ENCODE measurements at regions not wholly inside any gene's neighbourhood (a gene's known extent, or its start where the extent isn't known, plus 50 kb on each side); places are given as distances from the start of the nearest gene placed in this dataset.

DNA sequence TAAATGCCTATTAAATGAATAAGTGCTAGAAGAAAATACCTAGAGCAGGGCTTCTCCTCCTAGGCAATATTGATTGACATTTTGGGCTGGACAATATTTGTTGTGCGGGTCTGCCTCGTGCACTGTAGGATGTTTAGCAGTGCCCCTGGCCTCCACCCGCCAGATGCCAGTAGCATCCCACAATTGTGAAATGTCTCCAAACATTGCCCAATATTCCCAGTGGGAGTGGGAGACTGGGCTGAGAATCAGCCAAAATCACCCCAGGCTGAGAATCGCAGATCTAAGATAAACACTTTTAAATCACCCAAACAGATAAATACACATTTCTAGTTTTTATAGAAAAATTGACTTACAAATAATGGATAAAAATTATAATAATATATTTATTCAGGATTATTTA is 916.2 kb upstream of the LCORL start:
- Mint-ChIP-seq H3K27ac (no peak overlapping the region), H3K4me1 (no peaks in the 10 kb centered on the region), H3K4me3 (no peak overlapping the region), H3K9me3 (peaks cover 18 to 72% (median 31%) of the 10 kb centered on the region in 6 donors), H3K27me3 (ENCODE audit: low read depth in 3 of 3) (peaks cover 0 to 2% (median 0%) of the 10 kb centered on the region in 3 donors), H3K36me3 (no peaks in the 10 kb centered on the region)
- no peak for DNase-seq

DNA sequence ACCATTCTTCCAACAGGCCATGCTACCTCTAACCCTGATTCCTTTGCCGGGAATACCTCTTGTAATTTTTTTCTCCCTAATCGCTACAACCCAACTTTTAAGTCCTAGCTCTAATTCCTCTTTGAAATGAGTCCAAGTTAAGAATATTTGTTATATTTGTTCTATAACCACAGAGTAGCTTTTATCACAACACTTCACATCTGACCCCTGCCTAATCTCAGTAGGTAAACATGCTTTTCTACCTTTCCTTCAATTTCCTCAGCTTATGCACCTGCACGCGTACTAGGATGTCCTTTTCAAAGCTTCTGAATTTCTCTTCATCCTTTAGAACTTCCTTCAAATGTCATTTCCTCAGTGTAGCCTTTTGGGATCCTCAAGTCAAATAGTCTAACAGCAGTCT is 915.5 kb upstream of the LCORL start:
- Mint-ChIP-seq H3K27ac (no peak overlapping the region), H3K36me3 (no peaks in the 10 kb centered on the region)

DNA sequence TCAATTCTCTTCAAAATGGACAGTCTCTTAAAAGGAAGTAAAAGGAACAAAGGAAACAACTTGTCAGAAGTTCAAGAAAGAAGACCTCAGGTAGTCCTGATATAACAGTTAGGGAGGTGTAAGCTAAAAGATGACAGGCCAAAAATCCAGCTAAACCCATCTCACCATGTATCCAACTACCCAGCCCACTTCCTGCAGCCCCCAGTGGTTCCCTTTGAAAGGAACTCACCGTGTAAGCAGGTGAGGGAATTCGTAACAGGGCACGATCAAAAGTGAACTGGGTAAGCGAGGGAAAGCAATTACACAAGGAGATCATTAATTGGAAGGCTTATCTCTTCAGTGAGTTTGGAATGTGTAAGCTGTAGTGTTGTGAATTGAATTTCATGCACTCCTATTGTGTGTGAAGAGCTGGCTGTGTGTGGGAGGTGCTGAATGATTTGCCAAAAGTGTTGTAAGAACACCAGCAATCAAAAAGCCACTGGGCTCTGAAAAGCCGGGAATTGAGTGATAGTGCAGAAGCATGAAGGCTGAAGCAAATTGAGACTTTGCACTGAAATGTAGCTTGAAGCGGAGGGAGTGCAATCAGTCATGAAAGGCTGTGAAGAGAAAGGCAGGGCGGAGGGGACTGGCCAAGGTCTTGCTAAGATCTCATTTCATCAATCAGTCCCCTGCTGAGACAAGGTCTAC is 914.2 kb upstream of the LCORL start:
- DNase-seq: no peak
- Mint-ChIP-seq H3K9me3 (peaks cover 17 to 56% (median 29%) of the 10 kb centered on the region in 6 donors), H3K27ac (no peak overlapping the region), H3K4me1 (no peaks in the 10 kb centered on the region), H3K4me3 (no peak overlapping the region), H3K27me3 (ENCODE audit: low read depth in 3 of 3) (no peaks in the 10 kb centered on the region), H3K36me3 (no peaks in the 10 kb centered on the region)

More for the DNA sequence above, 915.5 kb upstream of the LCORL start:
- H3K9me3 Mint-ChIP-seq: peaks cover 17 to 66% (median 31%) of the 10 kb centered on the region in 6 donors
- no peak overlapping the region for H3K4me3 Mint-ChIP-seq
- no peaks in the 10 kb centered on the region for H3K27me3 Mint-ChIP-seq (ENCODE audit: low read depth in 3 of 3)
- H3K4me1 Mint-ChIP-seq: no peaks in the 10 kb centered on the region
- DNase-seq: no peak

DNA sequence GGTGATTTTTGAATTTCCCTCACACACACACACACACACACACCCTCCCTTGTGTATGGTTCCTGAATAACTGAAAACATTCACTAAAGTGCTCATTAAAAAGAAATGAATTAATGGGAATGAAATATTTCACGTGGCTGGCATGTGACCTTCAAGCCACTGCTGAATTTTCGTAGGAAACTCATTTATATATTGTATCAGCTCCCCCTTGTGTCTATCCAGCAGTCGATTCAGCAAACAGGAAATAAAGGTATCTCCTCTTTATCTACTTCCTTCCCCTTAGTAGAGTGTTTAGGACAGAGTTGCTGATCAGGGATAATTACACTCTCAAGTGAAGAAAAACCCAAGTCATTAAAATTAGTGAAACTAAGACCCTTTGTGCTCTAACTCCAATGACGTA is 912.6 kb upstream of the LCORL start:
- H3K4me3 Mint-ChIP-seq: no peak overlapping the region
- no peaks in the 10 kb centered on the region for H3K36me3 Mint-ChIP-seq
- peaks cover 15 to 51% (median 23%) of the 10 kb centered on the region in 6 donors for H3K9me3 Mint-ChIP-seq
- H3K27me3 Mint-ChIP-seq (ENCODE audit: low read depth in 3 of 3): no peaks in the 10 kb centered on the region
- DNase-seq: no peak
- no peaks in the 10 kb centered on the region for H3K4me1 Mint-ChIP-seq
- H3K27ac Mint-ChIP-seq: no peak overlapping the region

DNA sequence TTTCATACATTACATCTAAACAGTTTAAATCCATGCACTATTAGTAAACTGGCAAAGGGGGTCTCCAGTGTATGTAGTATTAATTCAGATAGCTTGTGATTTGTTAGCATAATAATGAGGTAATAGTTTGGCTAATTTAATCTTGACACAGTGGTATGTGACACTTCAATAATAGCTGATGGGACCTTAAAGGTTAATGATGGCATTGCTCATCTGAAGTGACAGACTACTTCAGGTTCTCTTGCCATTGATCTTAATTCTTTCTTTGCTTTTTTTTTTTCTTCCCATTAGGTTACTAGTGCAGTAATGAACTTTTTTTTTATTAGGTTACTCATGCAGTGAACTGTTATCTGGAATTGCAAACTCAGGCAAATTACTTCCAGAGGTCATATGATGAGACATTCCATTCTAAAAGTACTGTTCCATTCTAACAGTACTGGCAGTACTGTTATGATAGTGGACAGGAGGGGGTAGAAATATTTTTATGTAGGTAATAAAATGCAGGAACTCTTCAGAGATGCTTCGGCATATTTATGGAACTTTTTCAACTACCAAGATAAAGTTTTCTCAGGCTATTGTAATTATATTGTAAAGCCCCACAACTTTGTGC is 911.3 kb upstream of the LCORL start:
- no peak for DNase-seq
- Mint-ChIP-seq H3K27ac (no peak overlapping the region), H3K27me3 (ENCODE audit: low read depth in 3 of 3) (no peaks in the 10 kb centered on the region), H3K36me3 (no peaks in the 10 kb centered on the region), H3K4me3 (no peak overlapping the region), H3K4me1 (no peaks in the 10 kb centered on the region), H3K9me3 (peaks cover 12 to 43% (median 20%) of the 10 kb centered on the region in 6 donors)

DNA sequence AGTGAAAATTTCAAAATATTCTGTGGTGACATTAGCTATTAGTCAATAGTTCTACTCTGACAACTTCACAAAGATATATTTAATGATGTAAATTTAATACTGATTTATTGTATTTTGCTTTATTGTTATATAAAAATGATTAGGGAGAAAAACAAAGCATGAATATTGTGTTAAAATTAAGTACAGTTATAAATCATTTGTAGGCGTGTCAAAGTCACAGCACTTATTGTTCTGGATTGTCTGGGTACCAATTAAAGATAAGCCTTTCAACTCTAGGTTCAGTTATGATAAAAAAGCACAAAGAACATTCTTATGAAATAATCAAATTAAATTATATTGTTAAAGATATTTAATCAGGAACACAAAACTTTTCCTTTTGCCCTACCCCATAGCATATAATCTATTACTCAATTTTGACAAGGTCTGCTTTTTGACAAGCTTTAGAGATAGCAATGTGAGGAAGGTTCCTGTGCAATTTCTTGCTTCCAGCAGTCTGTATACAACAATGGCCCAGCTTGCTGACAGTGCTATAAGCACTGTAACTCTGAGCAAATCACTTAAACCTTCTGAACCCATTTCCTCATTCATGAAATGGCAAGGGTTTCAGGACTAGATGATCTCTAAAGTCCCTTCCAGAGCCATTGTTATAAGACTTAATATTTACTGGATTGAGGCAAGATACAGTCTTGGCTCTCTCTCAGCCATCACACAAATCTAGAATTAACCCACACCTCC is 910.3 kb upstream of the LCORL start:
- Mint-ChIP-seq H3K4me3 (no peak overlapping the region), H3K36me3 (no peaks in the 10 kb centered on the region), H3K9me3 (peaks cover 8 to 32% (median 14%) of the 10 kb centered on the region in 6 donors), H3K4me1 (no peaks in the 10 kb centered on the region), H3K27me3 (ENCODE audit: low read depth in 3 of 3) (no peaks in the 10 kb centered on the region), H3K27ac (no peak overlapping the region)
- DNase-seq: no peak

DNA sequence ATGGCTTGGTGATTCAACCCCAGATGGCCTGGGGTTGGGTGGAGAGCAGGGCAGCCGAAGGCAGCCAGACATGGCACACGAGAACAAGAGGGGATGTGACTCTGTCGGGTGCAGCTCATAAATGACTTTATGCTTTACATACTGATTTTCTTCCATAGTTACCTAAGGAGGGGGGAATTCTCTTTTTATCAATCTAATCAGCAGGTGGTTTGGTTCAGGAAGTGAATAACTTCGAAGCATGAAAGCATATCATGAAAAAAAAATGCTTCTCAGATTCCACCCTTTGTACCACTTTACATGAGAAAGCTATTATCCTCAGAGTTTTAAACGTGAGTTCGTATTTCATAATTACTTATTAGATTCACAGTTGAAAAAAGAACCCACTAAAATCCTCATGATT is 908.9 kb upstream of the LCORL start:
- Mint-ChIP-seq H3K27ac (no peak overlapping the region), H3K4me3 (no peak overlapping the region), H3K9me3 (peaks cover 4 to 24% (median 8%) of the 10 kb centered on the region in 6 donors), H3K36me3 (no peaks in the 10 kb centered on the region), H3K27me3 (ENCODE audit: low read depth in 3 of 3) (no peaks in the 10 kb centered on the region), H3K4me1 (no peaks in the 10 kb centered on the region)
- DNase-seq: no peak

DNA sequence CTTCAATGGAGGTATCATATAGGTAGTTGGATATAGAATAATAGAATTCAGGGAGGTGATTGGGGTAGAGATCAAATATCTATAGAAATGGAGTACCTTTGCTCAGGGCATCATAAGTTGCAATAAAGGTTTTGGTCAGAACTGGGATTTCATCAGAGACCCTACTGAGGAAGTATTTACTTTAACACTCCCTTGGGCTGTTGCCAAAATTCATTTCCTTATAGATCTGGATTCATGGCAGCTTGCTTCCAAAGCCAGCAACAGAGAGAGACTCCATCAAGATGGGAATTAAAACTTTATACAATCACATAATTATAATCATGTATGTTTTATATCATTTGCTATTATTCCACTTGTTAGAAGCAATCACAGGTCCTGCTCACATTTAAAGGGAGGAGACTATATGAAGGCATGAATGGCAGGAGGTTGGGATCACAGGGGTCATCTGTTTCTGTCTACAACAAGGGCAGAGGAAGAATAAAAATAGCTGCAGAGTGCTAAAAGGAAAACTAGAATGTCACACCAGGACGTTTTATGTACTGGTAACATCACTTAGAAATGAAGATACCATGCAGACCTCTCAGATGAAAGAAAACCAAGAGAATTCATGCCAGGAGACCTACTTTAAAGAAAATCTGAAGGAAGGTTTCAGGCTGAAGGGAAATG is 902.1 kb upstream of the LCORL start:
- H3K9me3 Mint-ChIP-seq: peaks cover 3 to 27% (median 13%) of the 10 kb centered on the region in 6 donors
- H3K27me3 Mint-ChIP-seq (ENCODE audit: low read depth in 3 of 3): peaks cover 0 to 3% (median 2%) of the 10 kb centered on the region in 3 donors
- DNase-seq: no peak
- no peak overlapping the region for H3K4me3 Mint-ChIP-seq
- no peaks in the 10 kb centered on the region for H3K36me3 Mint-ChIP-seq
- H3K27ac Mint-ChIP-seq: no peak overlapping the region
- H3K4me1 Mint-ChIP-seq: no peaks in the 10 kb centered on the region

DNA sequence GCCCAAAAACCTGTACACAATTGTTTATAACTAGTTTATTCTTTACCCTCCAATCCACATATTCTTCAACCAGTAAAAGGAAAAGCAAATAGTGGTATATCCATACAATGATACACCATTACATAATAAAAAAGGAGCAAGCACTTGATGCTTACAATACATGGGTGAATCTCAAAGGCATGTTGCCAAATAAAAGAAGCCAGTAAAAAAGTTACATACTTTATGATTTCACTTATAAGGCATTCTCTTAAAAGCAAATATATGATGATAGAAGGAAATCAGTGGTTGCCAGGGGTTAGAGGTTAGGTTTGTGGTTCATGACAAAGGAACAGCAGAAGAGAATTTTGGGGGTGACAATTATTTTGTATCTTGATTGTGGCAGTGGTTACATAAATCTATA is 896.1 kb upstream of the LCORL start:
- H3K4me3 Mint-ChIP-seq: no peak overlapping the region
- H3K27ac Mint-ChIP-seq: no peak overlapping the region
- H3K27me3 Mint-ChIP-seq (ENCODE audit: low read depth in 3 of 3): peaks cover 0 to 3% (median 0%) of the 10 kb centered on the region in 3 donors
- H3K4me1 Mint-ChIP-seq: no peaks in the 10 kb centered on the region
- peaks cover 2 to 54% (median 19%) of the 10 kb centered on the region in 6 donors for H3K9me3 Mint-ChIP-seq
- no peaks in the 10 kb centered on the region for H3K36me3 Mint-ChIP-seq
- DNase-seq: no peak

DNA sequence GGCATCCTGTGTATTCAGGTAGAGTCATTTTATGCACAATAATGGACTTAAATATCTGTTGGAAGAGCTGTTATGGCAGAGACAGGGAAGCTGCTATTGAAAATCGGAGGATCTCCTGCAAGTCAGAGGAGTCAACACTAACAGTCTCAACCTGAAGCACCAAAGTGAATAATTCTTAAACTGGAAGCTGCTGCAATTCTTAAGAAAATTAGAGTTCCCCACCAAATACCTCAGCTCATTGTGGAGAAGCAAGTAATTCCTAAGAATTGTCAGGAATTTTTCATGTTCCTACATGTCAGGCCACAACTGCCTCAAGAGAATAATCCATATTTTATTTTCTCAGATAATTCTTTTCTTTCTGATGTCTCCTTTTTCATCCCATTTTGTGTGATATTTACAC is 892.6 kb upstream of the LCORL start:
- H3K27me3 Mint-ChIP-seq (ENCODE audit: low read depth in 3 of 3): no peaks in the 10 kb centered on the region
- no peaks in the 10 kb centered on the region for H3K4me1 Mint-ChIP-seq
- no peak overlapping the region for H3K4me3 Mint-ChIP-seq
- H3K9me3 Mint-ChIP-seq: peaks cover 7 to 55% (median 26%) of the 10 kb centered on the region in 6 donors
- H3K27ac Mint-ChIP-seq: no peak overlapping the region
- peaks cover 0 to 5% (median 0%) of the 10 kb centered on the region in 3 donors for H3K36me3 Mint-ChIP-seq
- no peak for DNase-seq

DNA sequence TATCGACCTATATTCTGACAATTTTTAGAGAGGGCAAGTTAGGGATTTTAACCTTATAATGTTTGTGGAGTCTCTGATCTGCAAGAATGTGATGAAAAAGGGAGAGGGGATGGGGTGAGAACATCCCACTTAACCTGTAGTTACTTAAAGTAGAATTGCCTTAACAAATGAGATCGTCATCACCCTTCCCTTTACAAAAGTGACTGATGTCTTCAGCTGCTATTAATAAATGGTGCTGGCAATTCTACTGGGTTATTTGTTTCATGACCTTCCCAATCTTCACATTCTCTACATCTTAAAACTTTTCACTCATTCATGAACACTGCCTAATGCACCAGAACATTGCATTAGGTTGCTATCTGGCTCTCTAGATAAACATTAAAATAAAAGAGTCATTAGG is 873.4 kb upstream of the LCORL start:
- Mint-ChIP-seq H3K9me3 (peaks cover 6 to 43% (median 17%) of the 10 kb centered on the region in 6 donors), H3K36me3 (no peaks in the 10 kb centered on the region), H3K27me3 (ENCODE audit: low read depth in 3 of 3) (peaks cover 0 to 4% (median 1%) of the 10 kb centered on the region in 3 donors), H3K27ac (no peak overlapping the region), H3K4me3 (no peak overlapping the region), H3K4me1 (no peaks in the 10 kb centered on the region)
- DNase-seq: no peak

DNA sequence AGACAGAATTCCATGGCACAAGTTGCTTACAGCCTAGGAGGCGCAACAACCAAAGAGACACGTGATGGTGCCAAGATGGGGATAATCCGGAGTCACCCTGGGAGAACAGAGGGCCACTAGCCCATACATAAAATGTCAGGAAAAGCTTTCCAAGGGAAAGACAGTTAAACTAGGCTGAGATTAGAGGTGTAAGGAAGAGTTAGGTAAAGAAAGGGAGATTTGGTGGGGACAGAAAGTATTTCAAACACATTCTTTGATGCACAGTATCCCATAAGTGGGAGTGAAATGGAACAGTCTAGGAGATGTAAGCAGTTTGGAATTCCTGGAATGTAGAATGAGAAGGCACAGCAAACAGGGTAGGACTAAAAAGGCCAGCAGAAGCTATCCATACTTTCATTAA is 860.9 kb upstream of the LCORL start:
- no peak overlapping the region for H3K4me3 Mint-ChIP-seq

DNA sequence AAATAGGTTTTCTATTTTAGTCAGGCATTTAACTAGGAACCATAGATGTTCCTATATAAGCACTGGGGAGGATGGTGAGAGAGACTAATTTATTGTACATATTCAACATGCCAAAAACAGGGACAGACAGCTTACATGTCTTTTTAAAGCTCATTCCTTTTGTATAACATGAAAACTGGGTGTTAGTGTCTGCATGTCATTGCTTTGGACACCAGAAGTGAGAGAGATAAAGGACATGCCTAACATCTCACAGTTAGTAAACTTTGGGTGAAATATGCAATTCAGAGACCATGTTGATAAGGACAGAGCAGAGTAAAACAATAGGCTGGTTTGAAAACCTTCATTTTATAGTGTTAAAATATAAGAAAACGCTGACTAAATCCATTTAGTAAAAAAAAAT is 860.0 kb upstream of the LCORL start:
- DNase-seq: no peak
- Mint-ChIP-seq H3K36me3 (no peaks in the 10 kb centered on the region), H3K27me3 (ENCODE audit: low read depth in 3 of 3) (peaks cover 0 to 2% (median 0%) of the 10 kb centered on the region in 3 donors), H3K4me1 (no peaks in the 10 kb centered on the region), H3K9me3 (peaks cover 4 to 41% (median 15%) of the 10 kb centered on the region in 6 donors), H3K27ac (no peak overlapping the region), H3K4me3 (no peak overlapping the region)

More for the DNA sequence above, 860.9 kb upstream of the LCORL start:
- Mint-ChIP-seq H3K4me1 (no peaks in the 10 kb centered on the region), H3K36me3 (no peaks in the 10 kb centered on the region), H3K9me3 (peaks cover 0 to 39% (median 14%) of the 10 kb centered on the region in 6 donors), H3K27me3 (ENCODE audit: low read depth in 3 of 3) (peaks cover 0 to 7% (median 0%) of the 10 kb centered on the region in 3 donors), H3K27ac (no peak overlapping the region)
- DNase-seq: no peak

DNA sequence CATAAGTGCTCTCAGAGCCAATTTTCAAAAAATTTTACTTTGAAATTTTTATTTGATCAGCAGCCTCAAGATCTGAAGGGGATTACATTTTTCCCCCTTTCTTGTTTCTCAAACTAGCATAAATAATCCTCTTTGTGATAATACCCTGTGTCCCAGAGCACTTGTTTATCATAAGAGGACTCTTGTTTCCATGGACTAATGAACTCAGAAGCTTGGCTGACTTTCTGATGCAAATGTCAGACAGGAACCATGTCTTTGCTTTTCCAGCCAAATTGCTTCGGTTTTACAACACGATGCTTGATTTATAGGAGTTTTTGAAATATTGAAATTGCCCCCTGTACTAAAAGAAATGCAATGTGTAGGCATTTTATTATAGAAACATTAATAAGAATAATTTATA is 859.3 kb upstream of the LCORL start:
- H3K4me3 Mint-ChIP-seq: no peak overlapping the region
- no peak for DNase-seq
- H3K36me3 Mint-ChIP-seq: no peaks in the 10 kb centered on the region
- H3K4me1 Mint-ChIP-seq: no peaks in the 10 kb centered on the region
- peaks cover 0 to 2% (median 0%) of the 10 kb centered on the region in 3 donors for H3K27me3 Mint-ChIP-seq (ENCODE audit: low read depth in 3 of 3)
- H3K27ac Mint-ChIP-seq: no peak overlapping the region
- peaks cover 4 to 39% (median 15%) of the 10 kb centered on the region in 6 donors for H3K9me3 Mint-ChIP-seq

Data from immature natural killer cell (primary cell).